MCF 10A (cell line): ENCODE measurements at regions not wholly inside any gene's neighbourhood (a gene's known extent, or its start where the extent isn't known, plus 50 kb on each side); places are given as distances from the start of the nearest gene placed in this dataset.
A peak's percentile ranks its signal among the peaks of the same experiment; 100 is the strongest.

Source experiments
- BruUV-seq: library from RNA; stranded (reverse); fragments of 400-500 nt; replicated peaks from 2 replicates; lab custom pipeline; 2021; lab: Mats Ljungman, UMichigan
- CTCF ChIA-PET: fragments of 300-600 bp; sonication (Branson Sonifier 250); formaldehyde crosslinking; extraction: SDS; loops from one replicate; lab custom pipeline; 2021; ENCODE audit warnings: antibody characterized with exemption, inconsistent platforms; lab: Yijun Ruan, JAX
- POLR2A ChIA-PET: fragments of 300-600, 350-650 bp; sonication (Branson Sonifier 250); formaldehyde crosslinking; extraction: SDS; loops from one replicate; lab custom pipeline; 2020; ENCODE audit warnings: antibody characterized with exemption, inconsistent platforms; lab: Yijun Ruan, JAX
- DNase-seq: peaks from one replicate; pipeline ENCODE4 v3.0.0-alpha.2; 2018; ENCODE audit not compliant: unreplicated experiment
- H3K27ac Mint-ChIP-seq: one replicate; pipeline ENCODE4 v1.8.0; 2022; ENCODE audit warnings: mild to moderate bottlenecking, low read depth, mixed read lengths; ENCODE audit not compliant: unreplicated experiment
- H3K27me3 Mint-ChIP-seq: one replicate; pipeline ENCODE4 v1.8.0; 2022; ENCODE audit warnings: mixed read lengths; ENCODE audit not compliant: insufficient read depth, unreplicated experiment
- H3K36me3 Mint-ChIP-seq: one replicate; pipeline ENCODE4 v1.8.0; 2022; ENCODE audit warnings: mild to moderate bottlenecking, moderate library complexity, mixed read lengths; ENCODE audit not compliant: insufficient read depth, unreplicated experiment
- H3K4me1 Mint-ChIP-seq: one replicate; pipeline ENCODE4 v1.8.0; 2022; ENCODE audit warnings: mixed read lengths; ENCODE audit not compliant: insufficient read depth, unreplicated experiment
- H3K4me3 Mint-ChIP-seq: one replicate; pipeline ENCODE4 v1.8.0; 2022; ENCODE audit warnings: mild to moderate bottlenecking, moderate library complexity, mixed read lengths; ENCODE audit not compliant: unreplicated experiment
- H3K9me3 Mint-ChIP-seq: one replicate; pipeline ENCODE4 v1.8.0; 2022; ENCODE audit warnings: mixed read lengths; ENCODE audit not compliant: unreplicated experiment
- CTCF ChIP-seq: fragments of 200-600 bp; IDR thresholded peaks from one replicate; pipeline ENCODE4 v1.8.0; 2022; ENCODE audit warnings: antibody characterized with exemption, mild to moderate bottlenecking; ENCODE audit not compliant: unreplicated experiment
- intact Hi-C: fragments of 100-400 bp; cut with micrococcal nuclease; formaldehyde crosslinking; loops from 2 replicates; pipeline ENCODE4 v1.14.1; 2022

DNA sequence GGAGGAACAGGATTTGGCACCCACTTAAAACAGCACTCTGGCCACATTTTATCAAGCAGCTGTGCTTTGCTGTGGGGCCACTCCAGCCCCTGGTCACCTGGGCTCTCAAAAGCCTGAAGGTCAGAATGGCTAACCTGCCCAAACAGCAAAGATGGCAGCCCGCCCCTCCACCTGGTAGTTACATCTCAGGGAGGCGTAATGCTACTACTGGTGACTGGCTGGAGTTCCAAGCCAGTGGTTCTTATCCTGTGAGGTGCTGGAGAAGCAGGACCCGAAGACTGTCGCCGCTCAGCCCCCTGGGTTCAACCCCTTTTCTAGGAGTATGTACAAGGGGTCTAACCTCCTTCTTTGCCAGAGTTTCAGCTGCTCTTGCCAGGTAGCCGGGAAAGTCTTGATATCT, 467.4 kb upstream of the FOXG1 start:
- no peak for TF ChIP-seq CTCF
- no peaks in the 10 kb centered on the region for H3K27me3 Mint-ChIP-seq
- no peak for DNase-seq
- ChIA-PET CTCF (no interaction called here), POLR2A (no interaction called here)
- no peaks in the 10 kb centered on the region for H3K36me3 Mint-ChIP-seq
- H3K27ac Mint-ChIP-seq = no peak overlapping the region
- H3K4me1 Mint-ChIP-seq = peaks cover 11% of the 10 kb centered on the region
- intact Hi-C loops = no loop called here
- H3K4me3 Mint-ChIP-seq = no peak overlapping the region
- no TSS peak for BruUV-seq
- H3K9me3 Mint-ChIP-seq = peaks cover 18% of the 10 kb centered on the region

GRCh38 chr14:28300356-28300755, 466.2 kb upstream of the FOXG1 start:
- H3K27ac Mint-ChIP-seq = no peak overlapping the region
- TF ChIP-seq CTCF = no peak
- no peaks in the 10 kb centered on the region for H3K36me3 Mint-ChIP-seq
- intact Hi-C loops = no loop called here
- H3K27me3 Mint-ChIP-seq = no peaks in the 10 kb centered on the region
- peaks cover 11% of the 10 kb centered on the region for H3K4me1 Mint-ChIP-seq
- H3K9me3 Mint-ChIP-seq = peaks cover 18% of the 10 kb centered on the region
- no peak overlapping the region for H3K4me3 Mint-ChIP-seq
- BruUV-seq = no TSS peak
- ChIA-PET CTCF (interaction anchor here (0.8 kb wide), 1 partner anchor 308 kb away, joined by 3 read pairs; no protein-coding TSS in a partner anchor), POLR2A (no interaction called here)
- DNase-seq = no peak

DNA sequence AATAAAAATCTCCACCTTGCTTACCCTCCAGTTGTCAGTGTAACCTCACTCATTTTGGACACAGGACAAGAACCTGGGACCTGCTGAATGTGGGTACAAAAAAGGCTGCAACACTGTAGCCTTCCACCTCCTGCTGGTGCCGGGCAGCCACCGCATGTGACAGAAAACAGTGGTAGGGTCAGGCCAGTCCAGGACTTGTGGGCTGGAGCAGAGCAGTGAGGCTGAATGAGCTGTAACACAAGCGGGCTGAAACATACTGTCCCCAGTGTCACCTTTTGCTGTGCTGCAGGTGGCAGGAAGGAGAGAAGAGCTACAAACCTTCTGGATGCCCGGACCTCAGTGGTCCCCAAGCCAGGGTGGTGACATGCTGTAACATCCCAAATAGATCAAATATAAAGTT, 465.4 kb upstream of the FOXG1 start:
- H3K36me3 Mint-ChIP-seq = no peaks in the 10 kb centered on the region
- ChIA-PET CTCF (interaction anchor here (0.7 to 0.9 kb wide), 2 partner anchors 75 to 1045 kb away, joined by 3 to 4 read pairs; no protein-coding TSS in a partner anchor), POLR2A (no interaction called here)
- no peak overlapping the region for H3K27ac Mint-ChIP-seq
- no peak for TF ChIP-seq CTCF
- no TSS peak for BruUV-seq
- no peaks in the 10 kb centered on the region for H3K27me3 Mint-ChIP-seq
- intact Hi-C loops = no loop called here
- H3K4me1 Mint-ChIP-seq = peaks cover 11% of the 10 kb centered on the region
- peaks cover 18% of the 10 kb centered on the region for H3K9me3 Mint-ChIP-seq
- no peak for DNase-seq
- no peak overlapping the region for H3K4me3 Mint-ChIP-seq

GRCh38 chr14:28303248-28303647, 463.3 kb upstream of the FOXG1 start:
- peak; percentile 30 for DNase-seq
- ChIA-PET CTCF (no interaction called here), POLR2A (interaction anchor here (0.9 kb wide), 1 partner anchor 275 kb away, joined by 3 read pairs; no protein-coding TSS in a partner anchor)
- no peaks in the 10 kb centered on the region for H3K27me3 Mint-ChIP-seq
- no peak for TF ChIP-seq CTCF
- intact Hi-C loops = no loop called here
- peak overlapping the region; percentile 29 for H3K27ac Mint-ChIP-seq
- BruUV-seq = no TSS peak
- H3K36me3 Mint-ChIP-seq = no peaks in the 10 kb centered on the region
- no peak overlapping the region for H3K4me3 Mint-ChIP-seq
- H3K9me3 Mint-ChIP-seq = peaks cover 8% of the 10 kb centered on the region
- H3K4me1 Mint-ChIP-seq = peaks cover 16% of the 10 kb centered on the region
